WI38 (cell line): ENCODE measurements at regions not wholly inside any gene's neighbourhood (a gene's known extent, or its start where the extent isn't known, plus 50 kb on each side); places are given as distances from the start of the nearest gene placed in this dataset.

ENCODE experiments used
- H3K4me3 ChIP-seq: 2 replicates; pipeline ENCODE4 v1.5.1; 2011; ENCODE audit warnings: low read depth, mild to moderate bottlenecking, control low read depth, low read length
- CTCF ChIP-seq: IDR thresholded peaks from 2 replicates; pipeline ENCODE4 v1.5.1; 2012; ENCODE audit warnings: low read depth, mild to moderate bottlenecking, control low read depth, low read length

GRCh38 chr22:22993184-22993583 lies 77.1 kb upstream of the GNAZ start:
- H3K4me3 ChIP-seq: no peak overlapping the region
- no peak for TF ChIP-seq CTCF

GRCh38 chr22:22995166-22995565 lies 75.2 kb upstream of the GNAZ start:
- no peak for TF ChIP-seq CTCF
- no peak overlapping the region for H3K4me3 ChIP-seq

GRCh38 chr22:22996511-22997261 lies 73.6 kb upstream of the GNAZ start:
- no peak for TF ChIP-seq CTCF

GRCh38 chr22:22997262-22997898 lies 72.9 kb upstream of the GNAZ start:
- H3K4me3 ChIP-seq: no peak overlapping the region
- TF ChIP-seq CTCF: no peak

More at GRCh38 chr22:22996511-22997261, 73.6 kb upstream of the GNAZ start:
- no peak overlapping the region for H3K4me3 ChIP-seq

GRCh38 chr22:22997988-22998387 lies 72.3 kb upstream of the GNAZ start:
- TF ChIP-seq CTCF: no peak
- H3K4me3 ChIP-seq: no peak overlapping the region

- H3K4me3 ChIP-seq: no peak overlapping the region
- no peak for TF ChIP-seq CTCF
These were observed 70.8 kb upstream of the GNAZ start for GRCh38 chr22:22999523-22999922.

- TF ChIP-seq CTCF: no peak
- H3K4me3 ChIP-seq: no peak overlapping the region
These were observed 69.5 kb upstream of the GNAZ start for GRCh38 chr22:23000657-23001347.
